Adrenal gland (tissue), 5 donors: ENCODE measurements at regions not wholly inside any gene's neighbourhood (a gene's known extent, or its start where the extent isn't known, plus 50 kb on each side); places are given as distances from the start of the nearest gene placed in this dataset.

Source experiments
- POLR2A ChIP-seq, 2 donors: fragments of 450-650 bp; IDR thresholded peaks; one replicate each; pipeline ENCODE4 v1.6.1; 2017; ENCODE audit warnings: antibody characterized with exemption in 2 of 2, mild to moderate bottlenecking in 2 of 2, moderate library complexity in 1 of 2
- TF ChIP-seq, protein P1 (sequence below), 6 experiments: fragments of 450-650 bp in 4 of 6; fragments of 200-600 bp in 2 of 6; sonication (generic) in 1 of 6; IDR thresholded peaks; 1 replicate in 5 of 6; 2 replicates in 1 of 6; pipeline versions ENCODE4 v1.5.1 to v1.8.0; 2016 to 2021; ENCODE audit warnings: antibody characterized with exemption in 6 of 6, mild to moderate bottlenecking in 2 of 6, moderate library complexity in 1 of 6
- donor health status: DM: no; HTN: no; CAD: no.

DNA sequence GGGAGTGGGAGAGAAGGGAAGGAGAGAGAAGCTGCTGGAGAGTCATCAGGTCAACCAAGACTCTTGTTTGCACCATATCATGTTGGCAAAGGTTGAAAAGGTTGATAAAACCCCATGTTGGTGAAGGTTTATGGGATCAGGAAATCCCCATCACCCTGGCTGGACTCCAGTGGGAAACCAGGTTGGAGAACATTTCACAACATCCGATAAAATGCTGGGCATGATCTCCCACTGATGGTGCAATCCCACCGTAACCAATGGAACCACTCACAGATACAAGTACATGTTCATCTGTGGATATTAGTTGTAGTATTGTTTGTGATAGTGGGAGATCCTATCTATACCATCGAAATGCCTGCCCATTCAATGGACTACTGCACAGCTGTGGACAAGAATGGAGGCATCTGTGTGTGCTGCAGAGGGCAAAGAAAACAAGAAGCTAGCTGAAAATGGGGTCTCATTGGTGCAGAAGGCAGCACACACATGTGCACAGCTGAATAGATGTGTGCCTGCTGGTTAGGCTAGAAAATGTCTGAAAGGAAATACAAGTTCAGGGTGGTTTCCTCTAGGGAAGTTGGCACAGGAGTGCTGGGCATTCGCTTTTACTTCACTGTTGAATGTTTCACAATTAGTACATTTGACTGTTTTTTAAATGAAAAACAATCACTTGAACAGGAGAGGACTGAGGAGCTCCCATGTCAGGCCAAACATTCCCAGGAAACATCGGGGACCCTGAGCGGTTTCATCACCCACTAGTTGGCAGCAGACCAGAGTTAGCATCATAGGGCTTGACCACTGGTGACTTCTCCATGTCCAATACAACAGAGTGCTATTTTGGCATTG, 80.4 kb upstream of the MGMT start:
- TF ChIP-seq, protein P1, sequence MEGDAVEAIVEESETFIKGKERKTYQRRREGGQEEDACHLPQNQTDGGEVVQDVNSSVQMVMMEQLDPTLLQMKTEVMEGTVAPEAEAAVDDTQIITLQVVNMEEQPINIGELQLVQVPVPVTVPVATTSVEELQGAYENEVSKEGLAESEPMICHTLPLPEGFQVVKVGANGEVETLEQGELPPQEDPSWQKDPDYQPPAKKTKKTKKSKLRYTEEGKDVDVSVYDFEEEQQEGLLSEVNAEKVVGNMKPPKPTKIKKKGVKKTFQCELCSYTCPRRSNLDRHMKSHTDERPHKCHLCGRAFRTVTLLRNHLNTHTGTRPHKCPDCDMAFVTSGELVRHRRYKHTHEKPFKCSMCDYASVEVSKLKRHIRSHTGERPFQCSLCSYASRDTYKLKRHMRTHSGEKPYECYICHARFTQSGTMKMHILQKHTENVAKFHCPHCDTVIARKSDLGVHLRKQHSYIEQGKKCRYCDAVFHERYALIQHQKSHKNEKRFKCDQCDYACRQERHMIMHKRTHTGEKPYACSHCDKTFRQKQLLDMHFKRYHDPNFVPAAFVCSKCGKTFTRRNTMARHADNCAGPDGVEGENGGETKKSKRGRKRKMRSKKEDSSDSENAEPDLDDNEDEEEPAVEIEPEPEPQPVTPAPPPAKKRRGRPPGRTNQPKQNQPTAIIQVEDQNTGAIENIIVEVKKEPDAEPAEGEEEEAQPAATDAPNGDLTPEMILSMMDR (IDR thresholded peaks at IDR 0.05): no peak
- no peak for TF ChIP-seq POLR2A (IDR thresholded peaks at IDR 0.05)
